Astrocyte (in vitro differentiated cells and primary cell): ENCODE measurements at regions not wholly inside any gene's neighbourhood (a gene's known extent, or its start where the extent isn't known, plus 50 kb on each side); places are given as distances from the start of the nearest gene placed in this dataset.

Source experiments
- EZH2 ChIP-seq: IDR thresholded peaks from 2 replicates; pipeline ENCODE4 v1.6.1; 2012; ENCODE audit warnings: mild to moderate bottlenecking, low read length, inconsistent platforms; ENCODE audit not compliant: insufficient read depth
- TF ChIP-seq, protein P1 (sequence below): IDR thresholded peaks from 2 replicates; pipeline ENCODE4 v1.5.1; 2011; ENCODE audit warnings: low read depth, mild to moderate bottlenecking, inconsistent platforms, low read length, moderate library complexity; ENCODE audit not compliant: insufficient read depth

DNA sequence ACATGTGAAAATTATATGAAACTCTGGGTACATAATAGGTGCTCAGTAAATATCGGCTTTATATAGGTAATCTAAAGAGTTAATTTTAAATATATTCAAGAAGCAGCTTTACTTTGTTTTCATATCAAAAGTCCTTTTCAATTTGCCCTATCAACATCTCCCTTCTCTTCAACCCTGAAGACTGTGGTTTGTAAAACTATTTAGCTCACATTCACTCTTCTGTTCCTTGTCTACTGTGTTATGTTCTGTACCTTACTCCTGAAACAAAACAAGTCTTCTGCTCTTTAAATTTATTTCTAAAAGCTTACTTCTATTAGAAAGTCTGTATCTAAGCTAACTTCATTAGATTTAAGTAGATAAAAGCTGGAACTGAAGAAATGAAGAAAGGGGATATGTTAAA, 301.7 kb upstream of the PMFBP1 start:
- TF ChIP-seq, protein P1, sequence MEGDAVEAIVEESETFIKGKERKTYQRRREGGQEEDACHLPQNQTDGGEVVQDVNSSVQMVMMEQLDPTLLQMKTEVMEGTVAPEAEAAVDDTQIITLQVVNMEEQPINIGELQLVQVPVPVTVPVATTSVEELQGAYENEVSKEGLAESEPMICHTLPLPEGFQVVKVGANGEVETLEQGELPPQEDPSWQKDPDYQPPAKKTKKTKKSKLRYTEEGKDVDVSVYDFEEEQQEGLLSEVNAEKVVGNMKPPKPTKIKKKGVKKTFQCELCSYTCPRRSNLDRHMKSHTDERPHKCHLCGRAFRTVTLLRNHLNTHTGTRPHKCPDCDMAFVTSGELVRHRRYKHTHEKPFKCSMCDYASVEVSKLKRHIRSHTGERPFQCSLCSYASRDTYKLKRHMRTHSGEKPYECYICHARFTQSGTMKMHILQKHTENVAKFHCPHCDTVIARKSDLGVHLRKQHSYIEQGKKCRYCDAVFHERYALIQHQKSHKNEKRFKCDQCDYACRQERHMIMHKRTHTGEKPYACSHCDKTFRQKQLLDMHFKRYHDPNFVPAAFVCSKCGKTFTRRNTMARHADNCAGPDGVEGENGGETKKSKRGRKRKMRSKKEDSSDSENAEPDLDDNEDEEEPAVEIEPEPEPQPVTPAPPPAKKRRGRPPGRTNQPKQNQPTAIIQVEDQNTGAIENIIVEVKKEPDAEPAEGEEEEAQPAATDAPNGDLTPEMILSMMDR, result no peak
- no peak for TF ChIP-seq EZH2
